ENCODE measurements at regions not wholly inside any gene's neighbourhood (a gene's known extent, or its start where the extent isn't known, plus 50 kb on each side); places are given as distances from the start of the nearest gene placed in this dataset.
"Not testable (repeated sequence)": the region's sequence is repeated elsewhere in the genome, so short reads cannot be mapped to it uniquely, and the experiment has no call there.

DNA sequence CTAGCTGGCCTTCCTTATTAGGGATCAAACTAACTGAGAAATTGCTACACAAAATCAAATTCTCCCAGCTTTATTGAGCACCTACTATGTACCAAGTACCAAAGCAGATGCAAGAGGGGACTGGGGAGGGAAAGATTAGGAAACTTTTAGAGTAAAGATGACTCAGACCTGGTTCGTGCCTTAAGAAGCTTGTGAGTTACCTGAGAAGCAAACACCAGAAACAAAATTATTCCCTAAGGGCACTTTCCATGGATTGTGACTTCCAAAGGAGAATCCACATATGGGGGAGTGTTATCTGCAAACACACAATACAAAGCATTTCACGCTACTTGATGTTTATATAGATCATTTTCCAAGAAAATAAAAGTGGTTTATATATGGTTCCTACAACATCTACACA is 326.9 kb upstream of the HNRNPA3 start:
- DNase-seq: no peak

DNA sequence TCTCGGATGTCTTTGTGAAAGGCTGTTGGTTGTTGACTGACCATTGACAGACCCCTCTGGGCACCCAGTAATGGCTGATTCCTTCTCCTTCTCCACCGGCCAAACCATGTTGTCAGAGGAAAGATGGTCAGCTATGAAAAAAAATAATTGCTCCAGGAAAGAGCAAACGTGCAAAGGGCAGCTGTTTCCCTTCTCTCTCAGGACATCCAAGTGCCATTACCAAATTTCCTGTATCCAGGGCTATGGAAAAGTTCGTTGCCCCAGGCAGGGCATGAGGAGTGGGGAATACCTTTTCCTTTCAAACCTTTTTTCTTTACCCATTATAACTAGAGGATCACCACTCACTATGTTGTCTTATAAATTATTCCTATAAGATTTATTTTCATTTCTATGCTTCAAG is 321.5 kb upstream of the HNRNPA3 start:
- DNase-seq: no peak

DNA sequence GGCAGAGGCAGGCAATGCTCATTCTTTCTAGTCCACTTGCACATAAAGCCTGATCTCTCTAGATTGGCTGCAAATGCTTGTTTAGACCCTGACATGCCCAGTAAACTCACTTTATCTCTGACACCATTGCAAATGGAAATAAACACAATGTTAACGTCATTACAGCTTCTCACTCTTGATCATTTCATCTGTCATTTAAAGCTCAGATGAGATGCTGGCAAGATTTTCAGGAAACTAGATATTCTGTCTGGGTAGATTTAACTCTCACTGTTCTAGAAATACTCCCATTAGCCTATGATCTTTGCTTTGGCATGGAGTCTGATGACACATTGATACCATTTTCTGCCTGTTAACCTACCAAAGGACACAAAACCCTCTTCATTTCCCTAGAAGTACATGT is 320.7 kb upstream of the HNRNPA3 start:
- no peak for DNase-seq

DNA sequence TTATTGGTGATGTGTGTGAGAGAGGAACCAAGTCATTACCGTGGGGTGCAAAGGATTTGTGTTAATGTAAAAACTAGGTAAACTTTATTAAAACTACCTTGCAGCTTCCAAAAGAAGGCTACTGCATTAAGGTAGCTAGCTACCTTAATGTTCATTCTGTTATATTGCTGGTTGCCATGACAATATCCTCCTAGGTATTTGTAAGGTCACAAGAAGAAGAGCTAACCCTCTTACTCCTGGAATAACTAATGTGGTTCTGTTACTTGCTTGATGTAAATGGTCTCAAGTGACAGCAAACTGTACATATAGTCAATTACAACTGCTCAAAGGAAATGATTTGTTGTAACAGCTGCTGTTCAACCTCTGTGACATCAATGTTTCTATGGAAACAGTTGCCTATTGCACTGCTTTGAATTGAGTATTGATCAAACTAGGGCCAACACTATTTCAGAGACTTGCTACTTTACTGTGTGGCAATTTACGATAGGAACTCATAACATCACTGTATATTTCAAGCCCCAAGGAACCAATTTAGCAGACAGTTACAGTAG is 319.8 kb upstream of the HNRNPA3 start:
- DNase-seq: no peak

DNA sequence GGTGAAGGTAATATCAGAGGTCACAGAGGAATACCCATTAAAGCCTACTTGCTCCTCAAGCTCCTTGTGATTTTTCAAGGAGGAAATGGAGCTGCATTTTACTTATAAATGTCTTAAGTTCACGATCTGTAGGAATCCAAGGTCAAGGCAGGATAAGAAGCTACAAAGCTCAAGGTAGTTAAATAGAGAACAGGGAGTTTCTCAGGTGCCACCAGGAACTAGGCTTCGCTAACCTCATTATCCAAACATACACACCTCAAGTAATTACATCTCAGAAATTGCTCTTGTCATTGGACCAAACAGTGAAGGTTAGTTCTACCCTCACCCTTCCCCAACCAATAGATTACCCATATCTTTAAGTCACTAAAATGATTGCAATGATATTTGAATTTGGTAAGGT is 317.4 kb upstream of the HNRNPA3 start:
- no peak for DNase-seq

DNA sequence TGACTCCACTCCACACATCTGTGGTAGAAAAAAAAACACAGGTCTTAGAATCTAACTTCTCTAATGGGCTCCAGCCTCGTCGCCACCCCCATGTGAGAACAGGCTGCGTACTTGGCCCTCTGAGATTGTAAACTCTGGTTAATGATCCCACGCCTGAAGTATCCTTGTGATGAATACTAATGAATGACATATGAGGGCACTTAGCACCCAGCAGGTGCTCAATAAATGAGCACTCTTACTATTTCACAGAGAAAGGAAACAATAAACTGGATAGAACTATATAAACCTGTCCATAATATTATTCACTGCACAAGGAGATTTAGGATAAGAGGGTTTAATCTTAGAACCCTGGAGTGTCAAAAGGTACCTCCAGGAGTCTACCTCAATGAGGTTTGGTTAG is 310.1 kb upstream of the HNRNPA3 start:
- DNase-seq: no peak

DNA sequence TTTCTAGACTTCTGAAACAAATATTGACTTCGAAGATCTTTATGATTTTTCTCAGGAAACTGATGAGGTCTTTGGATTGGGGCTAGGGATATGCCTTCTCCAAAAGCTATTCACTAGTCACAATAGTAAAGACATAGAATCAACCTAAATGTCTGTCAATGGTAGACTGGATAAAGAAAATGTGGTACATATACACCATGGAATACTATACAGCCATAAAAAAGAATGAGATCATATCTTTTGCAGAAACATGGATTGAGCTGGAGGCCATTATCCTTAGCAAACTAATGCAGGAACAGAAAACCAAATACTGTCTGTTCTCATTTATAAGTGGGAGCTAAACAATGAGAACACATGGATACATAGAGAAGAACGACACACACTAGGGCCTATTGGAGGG is 308.5 kb upstream of the HNRNPA3 start:
- DNase-seq: not testable (repeated sequence)

DNA sequence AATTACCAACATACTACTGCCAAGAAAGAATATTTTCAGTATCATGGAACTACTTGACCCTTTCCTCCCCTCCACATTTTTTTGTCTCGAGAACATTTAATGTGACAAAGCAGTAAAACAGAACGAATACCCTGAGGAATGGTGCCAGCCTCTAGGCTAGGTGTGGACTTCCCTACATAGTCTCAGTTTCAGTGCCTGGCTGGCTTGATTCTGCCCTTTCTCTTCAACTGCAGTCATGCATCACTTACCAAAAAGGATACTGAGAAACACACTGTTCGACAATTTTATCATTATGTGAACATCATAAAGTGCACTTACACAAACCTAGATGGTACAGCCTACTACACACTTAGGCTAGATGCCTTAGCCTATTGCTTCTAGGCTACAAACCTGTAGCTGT is 305.3 kb upstream of the HNRNPA3 start:
- DNase-seq: no peak

DNA sequence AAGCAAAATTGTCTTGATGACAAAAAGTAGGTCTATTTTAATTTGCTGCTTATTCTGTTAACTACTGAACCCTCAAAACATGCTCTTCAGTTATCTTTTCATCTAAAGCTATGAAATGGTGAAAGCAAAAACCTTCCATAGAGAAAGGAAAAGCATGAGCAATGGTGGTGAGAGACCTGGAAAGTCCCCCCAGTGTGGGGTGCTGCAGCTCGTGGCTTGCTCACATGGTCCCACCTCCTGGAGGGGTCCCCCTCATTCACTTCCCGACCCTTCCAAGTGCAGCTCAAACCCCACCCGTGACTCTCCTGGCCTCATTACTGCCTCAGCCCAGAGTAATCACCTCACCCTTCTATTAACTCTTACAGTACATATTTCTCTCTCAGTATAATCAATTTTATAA is 301.8 kb upstream of the HNRNPA3 start:
- DNase-seq: no peak

DNA sequence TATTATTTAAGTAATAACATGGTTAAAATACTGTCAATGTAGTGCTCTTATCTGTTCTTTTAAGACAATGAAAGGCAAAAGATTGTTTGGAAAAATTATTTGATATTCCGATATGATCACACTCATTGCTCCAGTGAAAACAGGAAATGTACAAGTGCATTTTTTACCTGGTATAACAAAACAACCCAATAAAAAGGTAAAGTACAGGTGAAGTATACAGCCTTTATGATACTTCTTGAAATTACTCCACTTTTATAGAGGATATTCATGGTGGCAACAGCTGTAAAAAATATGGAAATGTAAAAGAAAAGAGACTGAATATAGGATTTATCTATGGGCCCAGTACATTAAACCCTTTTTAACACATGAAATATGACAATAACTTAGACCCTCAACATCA is 298.6 kb upstream of the HNRNPA3 start:
- DNase-seq: no peak

DNA sequence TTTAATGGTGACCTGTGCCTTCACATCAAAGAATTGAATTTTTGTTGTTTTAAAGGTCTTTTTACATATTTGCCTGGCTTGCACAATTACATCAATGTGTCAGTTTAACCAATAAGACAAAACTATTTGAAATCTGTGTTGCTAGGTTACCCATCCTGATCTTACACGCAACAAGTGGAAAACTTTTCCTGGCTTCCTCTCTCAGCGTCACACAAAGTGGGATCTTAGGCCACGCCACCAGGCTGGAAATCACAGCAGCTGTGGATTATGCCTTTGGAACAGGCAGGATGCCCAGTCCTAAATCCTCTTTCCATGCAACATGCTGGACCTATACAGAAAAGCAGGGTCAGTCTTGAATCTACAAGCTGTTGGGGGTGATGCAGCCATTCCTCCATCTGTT is 298.2 kb upstream of the HNRNPA3 start:
- DNase-seq: no peak

DNA sequence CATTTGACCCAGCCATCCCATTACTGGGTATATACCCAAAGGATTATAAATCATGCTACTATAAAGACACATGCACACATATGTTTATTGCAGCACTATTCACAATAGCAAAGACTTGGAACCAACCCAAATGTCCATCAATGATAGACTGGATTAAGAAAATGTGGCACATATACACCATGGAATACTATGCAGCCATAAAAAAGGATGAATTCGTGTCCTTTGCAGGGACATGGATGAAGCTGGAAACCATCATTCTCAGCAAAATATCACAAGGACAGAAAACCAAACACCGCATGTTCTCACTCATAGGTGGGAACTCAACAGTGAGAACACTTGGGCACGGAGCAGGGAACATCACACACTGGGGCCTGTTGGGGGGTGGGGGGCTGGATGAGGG is 290.0 kb upstream of the HNRNPA3 start:
- DNase-seq: not testable (repeated sequence)

DNA sequence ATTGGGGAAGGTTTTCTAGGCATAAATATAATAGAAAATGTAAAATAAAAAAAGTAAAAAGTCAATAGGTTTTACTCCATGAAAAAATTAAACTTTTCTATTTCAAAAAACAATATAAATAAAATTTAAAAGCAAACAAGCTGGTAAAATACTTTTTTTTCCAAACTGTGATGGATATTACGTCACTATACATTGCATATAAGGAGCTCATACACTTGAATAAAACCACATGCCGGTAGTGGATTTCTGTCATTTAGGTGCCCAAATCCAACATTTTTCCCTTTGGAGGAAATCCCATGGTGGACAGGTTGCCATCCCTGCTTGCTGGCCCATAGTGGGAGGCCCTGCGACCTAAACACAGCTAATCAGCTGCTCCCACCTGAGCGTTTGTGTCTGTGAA is 289.4 kb upstream of the HNRNPA3 start:
- no peak for DNase-seq

DNA sequence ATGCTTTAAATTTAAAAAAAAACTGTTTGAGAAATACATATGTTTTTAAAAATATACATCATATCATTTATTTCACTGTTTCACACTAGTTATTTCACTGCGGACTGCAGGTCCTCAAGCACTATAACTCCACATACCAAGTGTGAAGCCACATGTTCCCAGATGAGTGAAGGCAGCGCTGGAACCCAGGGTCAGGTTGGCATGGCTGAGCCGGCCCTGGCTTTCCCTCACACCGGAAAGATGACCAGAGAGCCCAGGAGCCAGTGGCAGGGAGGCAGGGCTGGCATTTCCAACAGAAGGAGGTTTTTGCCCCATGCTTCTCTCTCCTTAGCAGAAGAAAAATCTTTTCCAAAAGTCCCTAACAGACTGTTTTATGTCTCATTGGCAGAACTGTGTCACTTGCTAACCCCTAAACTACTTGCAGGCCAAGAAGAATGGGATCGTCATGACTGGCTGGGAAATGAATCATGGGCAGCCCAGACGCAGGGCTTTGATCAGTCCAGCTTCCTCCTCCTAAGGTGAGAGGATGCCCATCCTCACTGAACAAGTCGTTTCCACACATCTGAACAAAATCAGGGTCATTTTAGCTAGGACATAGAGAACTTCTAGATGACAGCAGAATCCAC is 287.6 kb upstream of the HNRNPA3 start:
- no peak for DNase-seq

DNA sequence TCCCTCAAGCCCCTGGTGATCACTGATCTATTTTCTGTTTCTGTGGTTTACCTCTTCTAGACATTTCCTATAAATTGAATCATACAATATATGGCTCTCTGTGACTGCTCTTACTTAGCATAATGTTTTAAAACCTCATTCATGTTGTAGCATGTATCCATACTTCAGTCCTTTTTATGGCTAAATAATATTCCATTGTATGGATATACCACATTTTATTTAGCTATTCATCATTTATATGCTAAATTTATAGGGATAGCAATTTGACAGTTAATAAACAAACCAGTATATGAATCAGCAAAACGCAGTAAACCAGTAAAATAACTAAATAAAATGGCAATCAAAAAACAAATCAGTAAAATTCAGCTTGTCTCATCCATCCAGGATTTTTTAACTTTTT is 286.1 kb upstream of the HNRNPA3 start:
- DNase-seq: no peak

DNA sequence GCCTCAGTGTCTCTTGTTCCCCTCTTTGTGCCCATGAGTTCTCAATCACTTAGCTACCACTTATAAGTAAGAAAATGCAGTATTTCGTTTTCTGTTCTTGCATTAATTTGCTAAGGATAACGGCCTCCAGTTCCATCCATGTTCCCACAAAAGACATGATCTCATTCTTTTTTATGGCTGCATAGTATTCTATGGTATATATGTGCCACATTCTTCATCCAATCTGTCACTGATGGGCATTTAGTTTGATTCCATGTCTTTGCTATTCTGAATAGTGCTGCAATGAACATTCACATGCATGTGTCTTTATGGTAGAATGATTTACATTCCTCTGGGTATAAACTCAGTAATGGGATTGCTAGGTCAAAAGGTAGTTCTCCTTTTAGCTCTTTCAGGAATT is 283.2 kb upstream of the HNRNPA3 start:
- not testable (repeated sequence) for DNase-seq

DNA sequence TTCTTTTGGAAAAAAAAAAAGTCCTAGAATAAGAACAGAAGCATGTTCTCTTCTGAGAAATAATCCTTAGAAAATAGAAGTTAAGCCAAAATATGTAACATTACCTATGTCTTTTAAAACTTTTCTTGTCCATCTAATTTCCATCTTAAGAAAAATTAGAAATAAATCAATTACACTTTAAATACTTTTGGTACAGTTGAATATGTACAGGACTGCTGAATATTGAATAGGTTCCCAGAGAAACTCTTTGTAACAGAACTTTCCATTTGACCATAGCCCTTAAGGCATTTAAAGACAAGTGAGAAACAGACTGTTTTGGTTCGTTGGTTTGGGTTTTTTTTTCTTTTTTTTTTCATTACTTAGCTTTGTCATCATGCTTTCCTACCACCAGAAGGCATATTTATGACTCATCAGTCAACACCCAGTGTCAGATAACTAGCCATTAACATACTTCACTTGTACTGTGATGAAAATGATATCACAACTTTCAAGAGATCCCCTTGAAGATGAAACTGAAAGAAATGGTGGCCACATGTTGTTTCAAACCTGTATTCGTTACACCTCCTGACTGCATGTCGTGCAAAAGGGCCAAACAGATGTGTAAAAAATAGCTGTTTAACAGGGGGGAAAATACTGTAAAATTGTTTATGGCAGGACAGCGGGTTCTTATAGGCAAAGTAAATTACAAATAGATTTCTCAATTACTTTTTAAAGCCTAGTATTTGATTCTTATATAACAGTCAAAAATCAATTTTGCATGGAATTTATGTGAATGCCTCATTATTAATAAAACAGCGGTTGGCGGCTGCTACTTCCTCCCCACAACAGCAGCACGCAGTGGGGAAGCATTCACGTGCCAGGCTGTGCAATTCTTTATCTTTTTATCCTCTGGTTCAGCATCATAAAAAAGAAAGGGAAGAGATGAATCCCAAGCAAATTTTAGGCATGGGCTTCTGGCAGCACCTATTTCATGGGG is 280.7 kb upstream of the HNRNPA3 start:
- peak; percentile 8 for DNase-seq

DNA sequence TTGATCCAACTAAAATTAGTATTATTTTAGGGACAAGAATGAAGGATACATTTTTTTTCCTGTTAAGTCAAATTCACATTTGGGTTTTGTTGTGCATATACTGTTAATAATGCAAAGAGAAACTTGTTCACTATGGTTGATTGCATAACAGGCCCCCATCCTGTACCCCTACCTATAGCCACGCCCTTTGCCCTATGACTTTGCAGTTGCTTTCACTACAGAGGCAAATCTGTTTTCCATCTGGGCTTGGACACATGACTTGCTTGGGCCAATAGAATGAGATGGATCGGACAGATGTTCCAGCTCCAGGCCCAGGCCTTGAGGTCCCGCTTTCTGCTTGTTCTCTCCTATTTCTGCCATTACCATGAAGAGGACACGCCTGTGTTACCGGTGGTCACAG is 278.5 kb upstream of the HNRNPA3 start:
- DNase-seq: no peak

DNA sequence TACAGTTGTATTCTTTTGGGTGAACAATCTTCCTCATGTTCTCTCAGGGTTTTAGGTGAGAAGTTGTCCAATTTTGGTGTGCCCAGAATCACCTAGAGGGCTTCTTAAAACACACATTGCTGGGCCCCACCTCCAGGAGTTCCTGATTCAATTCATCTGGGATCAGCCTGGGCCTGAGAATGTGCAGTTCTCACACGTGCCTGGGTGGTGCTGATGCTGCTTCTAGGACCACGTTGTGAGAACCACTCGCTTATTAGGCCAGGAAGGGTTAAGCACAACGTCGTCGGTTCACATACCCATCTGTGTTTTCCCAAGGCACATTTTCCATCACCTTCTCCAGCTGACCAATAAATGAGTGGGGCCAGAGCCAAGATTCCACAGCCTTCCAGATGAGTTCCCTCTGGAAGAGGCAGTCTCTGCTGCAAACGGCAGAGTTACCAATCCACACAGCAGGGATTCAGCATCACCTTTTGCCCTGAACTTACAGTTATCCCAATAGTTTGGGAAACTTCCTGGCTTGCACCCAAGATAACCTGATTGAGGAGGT is 277.7 kb upstream of the HNRNPA3 start:
- DNase-seq: no peak

DNA sequence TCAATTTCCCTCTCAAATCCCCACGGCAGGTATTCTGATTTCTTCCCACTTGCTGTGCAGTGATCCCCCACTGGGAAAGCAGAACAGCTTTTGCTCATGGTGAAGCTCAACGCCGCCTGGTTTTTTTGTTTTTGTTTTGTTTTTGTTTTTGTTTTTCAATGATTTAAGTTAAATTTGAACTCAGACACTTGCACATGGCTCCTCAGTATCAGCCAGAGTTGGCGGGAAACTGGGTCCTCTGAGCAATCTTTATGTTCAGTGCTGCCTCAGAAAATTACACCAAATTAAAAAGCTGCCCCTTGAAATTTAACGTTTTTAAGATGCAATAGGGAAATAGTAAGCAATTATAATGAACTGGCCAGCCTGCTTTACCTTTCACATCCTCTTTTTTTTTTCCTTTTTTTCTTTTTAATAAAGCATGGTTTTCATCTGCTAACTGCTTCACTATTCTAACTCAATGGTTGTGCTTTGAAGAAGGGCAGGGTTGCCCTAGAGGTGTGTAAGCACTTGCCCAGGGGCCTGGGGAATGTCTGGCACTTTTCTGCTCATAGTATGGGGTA is 277.0 kb upstream of the HNRNPA3 start:
- no peak for DNase-seq

DNA sequence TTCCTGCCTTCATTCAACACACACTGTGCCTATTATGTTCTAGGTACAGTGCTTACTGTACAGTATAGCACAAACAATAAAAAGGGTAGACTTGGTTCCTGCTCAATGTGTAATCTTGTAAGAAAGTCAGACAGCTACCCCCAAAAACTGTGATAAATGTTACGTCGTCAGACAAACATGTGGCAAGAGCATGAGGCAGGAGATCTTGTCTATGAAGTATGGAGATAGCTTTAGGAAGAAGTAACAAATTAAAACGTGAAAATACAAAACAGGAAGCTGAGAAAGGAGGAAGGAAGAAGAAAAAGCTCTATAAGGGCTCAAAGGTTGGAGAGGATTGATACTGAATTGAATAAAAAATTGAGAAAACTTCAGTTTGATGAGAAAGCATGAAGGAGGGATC is 276.2 kb upstream of the HNRNPA3 start:
- DNase-seq: no peak

DNA sequence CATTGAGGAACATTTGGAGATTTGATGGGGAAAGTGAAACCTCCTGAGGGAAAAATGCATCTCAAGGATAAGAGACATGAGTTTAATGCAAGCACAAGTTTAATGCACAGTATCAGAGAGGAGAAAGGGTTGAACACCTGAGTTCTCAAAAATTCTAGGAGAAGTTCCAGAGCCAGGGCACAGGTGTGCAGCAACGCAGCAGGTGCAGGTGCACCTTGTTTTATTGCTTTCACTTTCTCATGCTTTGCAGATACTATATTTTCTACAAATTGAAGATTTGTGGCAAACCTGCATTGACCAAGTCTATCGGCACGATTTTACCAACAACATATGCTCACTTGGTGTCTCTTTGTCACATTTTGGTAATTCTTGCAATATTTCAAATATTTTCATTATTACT is 267.6 kb upstream of the HNRNPA3 start:
- DNase-seq: no peak

DNA sequence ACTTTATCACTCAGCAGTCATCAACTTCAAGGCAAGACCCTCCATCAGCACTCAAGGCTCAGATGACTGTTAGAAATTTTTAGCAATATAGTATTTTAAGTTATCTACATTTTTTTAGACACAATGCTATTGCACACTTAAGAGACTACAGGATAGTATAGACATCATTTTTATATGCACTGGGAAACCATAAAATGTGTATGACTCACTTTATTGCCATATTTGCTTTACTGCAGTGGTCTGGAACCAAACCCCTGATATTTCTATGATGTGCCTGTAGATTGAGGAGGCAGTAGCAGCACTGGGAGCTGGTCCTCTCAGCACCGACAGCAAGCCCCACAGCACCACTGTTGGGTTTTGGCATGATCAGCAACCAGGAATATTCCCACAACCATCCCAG is 264.8 kb upstream of the HNRNPA3 start:
- no peak for DNase-seq

DNA sequence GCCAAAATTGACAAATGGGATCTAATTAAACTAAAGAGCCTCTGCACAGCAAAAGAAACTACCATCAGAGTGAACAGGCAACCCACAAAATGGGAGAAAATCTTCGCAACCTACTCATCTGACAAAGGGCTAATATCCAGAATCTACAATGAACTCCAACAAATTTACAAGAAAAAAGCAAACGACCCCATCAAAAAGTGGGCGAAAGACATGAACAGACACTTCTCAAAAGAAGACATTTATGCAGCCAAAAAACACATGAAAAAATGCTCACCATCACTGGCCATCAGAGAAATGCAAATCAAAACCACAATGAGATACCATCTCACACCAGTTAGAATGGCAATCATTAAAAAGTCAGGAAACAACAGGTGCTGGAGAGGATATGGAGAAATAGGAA is 261.4 kb upstream of the HNRNPA3 start:
- not testable (repeated sequence) for DNase-seq
